Activated CD4-positive, alpha-beta T cell treated with anti-CD3 and anti-CD28 coated beads for 1 hour (primary cell): ENCODE measurements at regions not wholly inside any gene's neighbourhood (a gene's known extent, or its start where the extent isn't known, plus 50 kb on each side); places are given as distances from the start of the nearest gene placed in this dataset.
"Not testable (repeated sequence)": the region's sequence is repeated elsewhere in the genome, so short reads cannot be mapped to it uniquely, and the experiment has no call there.

Source experiments
- DNase-seq: peaks from one replicate; pipeline ENCODE4 v3.0.0-alpha.2; 2020

GRCh38 chr12:65656891-65657351, 167.4 kb upstream of the HMGA2 start:
- DNase-seq: no peak

GRCh38 chr12:65657635-65658034, 166.6 kb upstream of the HMGA2 start:
- DNase-seq: no peak

GRCh38 chr12:65658360-65658759, 165.9 kb upstream of the HMGA2 start:
- DNase-seq: no peak

DNA sequence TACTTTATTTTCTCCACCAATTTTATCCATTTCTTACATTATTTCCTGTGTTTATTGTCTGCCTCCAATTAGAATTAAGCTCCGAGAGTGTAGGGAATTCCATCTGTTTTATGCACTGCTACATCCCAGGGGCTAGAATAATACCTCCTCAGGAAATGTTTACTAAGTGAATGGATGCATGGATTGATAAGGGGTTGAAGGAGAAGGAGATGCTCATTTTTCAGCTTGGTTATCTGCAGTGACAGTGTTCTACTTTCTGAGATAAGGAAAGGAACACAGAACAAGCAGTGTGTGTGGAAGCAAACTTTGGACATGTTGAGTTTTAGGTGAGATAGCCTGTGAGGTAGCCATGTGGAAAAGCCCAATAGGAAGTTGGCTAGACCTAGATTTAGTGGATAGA, 164.6 kb upstream of the HMGA2 start:
- no peak for DNase-seq

- no peak for DNase-seq
These were observed 164.2 kb upstream of the HMGA2 start for GRCh38 chr12:65660096-65660495.

DNA sequence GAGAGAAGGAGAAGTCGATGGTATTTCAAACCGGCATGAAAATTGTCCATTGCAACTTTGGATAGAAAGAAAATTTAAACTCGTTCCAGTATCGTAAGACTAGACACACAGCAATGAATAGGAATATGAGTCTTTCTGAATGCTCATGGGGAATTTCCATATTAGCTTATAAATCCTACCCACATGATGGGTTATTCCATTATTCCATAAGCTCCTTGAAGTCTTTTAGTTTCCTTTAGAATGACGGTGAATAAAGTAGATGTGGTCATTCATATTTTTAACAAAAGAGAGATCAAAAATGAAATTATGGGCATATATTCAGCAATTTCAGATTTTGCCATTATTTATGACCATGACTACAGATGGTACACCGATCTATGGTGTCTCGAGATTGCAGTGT, 163.4 kb upstream of the HMGA2 start:
- DNase-seq: no peak

- no peak for DNase-seq
These were observed 161.7 kb upstream of the HMGA2 start for GRCh38 chr12:65662590-65662989.

DNA sequence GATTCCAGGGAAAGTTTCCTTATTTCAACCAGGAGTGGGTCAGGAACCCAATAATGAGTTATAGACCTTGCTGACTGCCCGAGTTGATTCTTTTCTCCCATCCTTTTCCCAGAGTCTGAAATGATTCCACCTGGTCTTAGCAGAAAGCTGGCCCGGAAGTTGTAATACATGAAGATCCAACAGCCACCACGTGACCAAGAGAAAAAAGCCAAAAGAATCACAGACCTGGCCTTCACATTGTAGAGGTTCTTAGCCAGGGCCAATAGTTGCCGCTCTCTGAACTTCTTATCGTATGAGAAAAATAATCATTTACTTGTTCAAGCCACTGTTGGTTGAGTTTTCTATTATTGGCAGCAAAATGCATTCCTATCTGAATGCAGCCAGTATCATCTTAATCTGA, 161.2 kb upstream of the HMGA2 start:
- DNase-seq: no peak

DNA sequence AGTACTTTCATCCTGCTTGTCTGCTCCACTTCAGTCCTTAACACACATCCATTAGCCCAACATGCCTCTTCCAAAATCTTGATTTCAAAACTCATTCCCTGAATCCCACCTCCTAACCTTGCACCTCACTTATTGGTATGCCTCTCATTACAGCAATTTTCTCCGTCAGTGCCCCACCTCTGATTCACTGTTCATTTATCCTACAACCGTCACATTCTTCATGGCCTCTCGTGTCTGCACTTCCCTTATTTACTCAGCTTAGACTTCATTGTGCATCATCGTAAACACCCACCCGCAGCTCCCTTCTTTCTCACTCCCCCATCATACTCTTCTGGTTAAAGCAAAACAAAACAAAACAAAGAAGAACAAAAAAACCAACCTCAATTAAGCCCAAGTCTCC, 160.6 kb upstream of the HMGA2 start:
- no peak for DNase-seq

GRCh38 chr12:65664715-65665250, 159.5 kb upstream of the HMGA2 start:
- no peak for DNase-seq

GRCh38 chr12:65665817-65666216, 158.5 kb upstream of the HMGA2 start:
- DNase-seq: no peak

GRCh38 chr12:65666876-65667275, 157.4 kb upstream of the HMGA2 start:
- no peak for DNase-seq

DNA sequence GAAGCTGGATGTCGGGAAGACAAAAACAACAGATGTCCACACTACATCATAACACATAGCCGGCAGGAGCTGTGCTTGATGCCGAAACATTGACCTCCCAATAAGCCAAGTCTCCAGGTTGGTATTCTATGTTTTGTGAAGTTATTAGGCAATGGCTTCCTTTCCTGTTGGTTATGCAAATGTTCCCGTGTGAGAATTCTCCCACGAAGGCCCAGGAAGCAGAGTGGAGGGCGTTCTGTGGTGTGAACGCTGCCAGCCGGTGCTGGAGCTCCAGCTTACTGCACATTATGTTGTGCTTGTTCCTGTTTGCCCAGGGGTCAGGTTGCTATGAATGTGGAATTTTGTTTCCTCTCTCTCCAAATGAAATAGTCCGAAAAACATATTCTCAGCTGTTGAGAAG, 156.4 kb upstream of the HMGA2 start:
- DNase-seq: no peak

DNA sequence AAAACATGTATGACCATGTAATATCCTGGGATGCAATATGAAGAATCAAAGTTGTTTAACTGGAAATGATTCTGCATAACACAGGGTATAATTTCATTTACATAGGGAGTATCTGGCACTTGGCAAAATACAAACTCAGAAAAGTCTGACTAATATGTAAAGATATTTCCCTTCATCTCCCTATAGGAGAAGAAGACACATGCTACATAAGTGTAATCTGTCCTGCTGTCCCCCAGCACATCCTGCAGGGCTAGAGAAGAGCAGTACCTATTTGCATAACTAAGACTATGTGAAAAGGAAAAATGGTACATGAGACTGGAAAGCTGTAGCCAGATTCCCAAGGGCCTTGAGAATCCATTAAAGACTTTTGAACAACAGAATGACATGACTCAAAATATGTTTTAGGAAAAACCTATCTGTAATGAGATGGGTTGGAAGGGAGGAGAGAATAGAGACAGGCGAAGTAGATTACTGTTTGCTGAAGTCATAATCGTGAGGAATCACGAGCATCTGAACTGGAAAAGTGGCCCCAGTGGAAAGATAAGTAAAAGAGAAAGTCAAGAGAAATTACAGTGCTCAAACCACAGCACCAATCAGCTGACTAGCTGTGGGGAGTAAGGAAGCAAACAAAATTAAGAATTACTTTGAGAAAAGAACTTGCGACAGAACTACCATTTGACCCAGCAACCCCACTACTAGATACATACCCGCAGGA, 155.1 kb upstream of the HMGA2 start:
- no peak for DNase-seq

- no peak for DNase-seq
These were observed 153.5 kb upstream of the HMGA2 start for GRCh38 chr12:65670775-65671174.

DNA sequence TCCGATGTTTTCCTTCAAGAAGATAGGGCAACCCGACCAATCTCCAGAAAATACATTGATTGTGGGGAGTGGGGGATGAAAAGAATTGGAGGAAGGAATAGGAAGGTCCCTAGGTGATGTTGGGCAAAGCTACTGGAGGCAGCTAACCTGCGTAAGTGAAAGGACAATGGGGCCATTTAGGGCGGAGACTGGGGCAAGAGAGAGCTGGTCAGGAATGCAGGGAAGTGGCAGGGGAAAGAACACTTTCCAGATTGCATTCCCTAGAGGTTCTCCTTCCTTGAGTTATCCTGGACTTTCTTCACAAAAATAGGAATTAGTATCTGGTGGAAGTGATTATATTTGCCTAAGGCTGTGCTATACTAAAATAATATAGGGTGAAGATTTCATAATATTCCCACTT, 151.8 kb upstream of the HMGA2 start:
- DNase-seq: no peak

DNA sequence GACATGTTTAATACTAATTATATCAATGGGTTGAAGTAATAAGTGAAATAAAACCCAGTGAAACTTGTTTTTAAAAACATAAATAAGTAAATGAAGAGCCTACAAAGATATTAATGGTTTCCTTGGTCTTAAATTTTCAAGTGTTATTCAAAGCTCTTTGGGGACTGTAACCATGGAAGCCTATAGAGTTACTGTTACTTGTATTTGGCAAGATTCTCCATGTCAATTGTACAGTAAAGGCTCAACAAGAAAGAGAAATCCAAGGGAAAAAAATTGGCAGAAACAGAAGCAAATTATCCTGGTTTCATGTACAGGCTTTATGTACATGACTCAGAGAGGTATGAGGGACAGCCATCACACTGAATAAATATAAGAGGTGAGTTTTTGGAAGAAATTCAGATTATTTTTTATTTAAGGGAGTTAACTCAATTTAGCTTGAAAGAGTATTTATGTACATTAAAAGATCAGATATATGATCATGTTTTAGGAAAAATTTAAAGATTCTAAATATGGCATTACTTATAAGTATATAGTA, 151.1 kb upstream of the HMGA2 start:
- no peak for DNase-seq

DNA sequence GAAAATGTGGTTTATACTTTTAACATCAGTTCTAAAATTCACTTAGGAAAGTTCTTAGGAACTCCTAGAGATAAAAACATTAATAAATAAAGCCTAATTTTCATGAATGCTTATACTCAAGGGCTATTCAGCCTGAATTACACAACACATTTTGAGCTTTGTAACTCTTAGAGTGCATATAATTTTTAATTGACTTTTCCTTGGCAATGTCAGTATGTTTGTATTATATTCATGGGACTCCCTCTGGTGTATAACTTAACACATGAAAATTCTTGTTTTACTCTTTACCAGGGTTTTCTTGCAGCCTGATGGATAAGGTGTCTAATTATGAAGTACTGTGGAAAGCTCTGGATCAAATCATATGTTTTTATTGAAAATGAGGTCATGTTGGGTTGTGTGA, 150.6 kb upstream of the HMGA2 start:
- DNase-seq: no peak

DNA sequence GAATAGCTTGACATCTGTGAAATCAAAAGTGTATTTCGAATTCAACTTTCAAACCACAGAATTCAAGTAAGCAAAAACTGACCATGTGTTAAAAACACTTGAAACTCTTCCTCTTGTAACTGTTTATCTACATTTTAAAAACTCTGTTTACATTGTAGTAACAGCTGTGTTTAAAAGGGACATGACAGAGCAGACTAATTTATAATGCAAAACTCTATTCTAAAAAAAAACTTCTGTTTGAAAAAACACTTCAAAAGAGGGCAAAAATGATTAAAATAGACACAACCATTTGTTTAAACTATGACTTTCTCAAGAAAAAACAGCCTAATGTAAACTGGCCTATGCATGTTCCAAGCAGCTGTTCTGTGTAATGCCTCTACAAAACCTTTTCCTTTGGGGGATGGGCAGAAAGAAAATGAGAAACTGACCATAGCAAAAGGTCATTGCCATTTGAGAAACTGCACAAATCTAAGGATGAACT, 149.1 kb upstream of the HMGA2 start:
- no peak for DNase-seq

DNA sequence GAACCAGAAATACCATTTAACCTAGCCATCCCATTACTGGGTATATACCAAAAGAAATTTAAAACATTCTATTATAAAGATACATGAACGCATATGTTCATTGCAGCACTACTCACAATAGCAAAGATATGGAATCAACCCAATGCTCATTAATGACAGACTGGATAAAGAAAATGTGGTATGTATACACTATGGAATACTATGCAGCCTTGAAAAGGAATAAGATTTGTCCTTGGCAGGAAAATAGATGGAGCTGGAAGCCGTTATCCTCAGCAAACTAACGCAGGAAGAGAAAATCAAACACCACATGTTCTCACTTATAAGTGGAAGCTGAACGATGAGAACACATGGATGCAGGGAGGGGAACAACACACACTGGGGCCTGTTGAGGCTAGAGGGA, 146.1 kb upstream of the HMGA2 start:
- not testable (repeated sequence) for DNase-seq

GRCh38 chr12:65681226-65681625, 143.1 kb upstream of the HMGA2 start:
- no peak for DNase-seq

DNA sequence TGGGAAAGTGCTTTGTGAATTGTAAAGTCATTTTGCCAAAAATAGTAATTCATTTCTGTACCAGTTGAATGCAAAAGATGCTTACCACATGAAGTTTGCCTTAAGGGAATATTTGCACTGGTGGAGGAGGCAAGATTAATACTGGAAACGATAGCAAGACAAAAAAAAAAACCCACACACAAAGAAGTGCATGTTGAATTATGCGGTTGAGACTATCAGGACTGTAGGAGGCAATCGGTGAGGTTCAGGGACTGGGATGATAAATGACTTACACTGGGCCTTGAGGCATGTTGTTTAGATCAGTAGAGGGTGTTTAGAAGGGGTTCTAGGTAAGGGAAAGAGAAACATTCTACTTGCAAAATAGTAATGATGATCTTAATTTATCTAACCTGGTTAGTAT, 142.2 kb upstream of the HMGA2 start:
- DNase-seq: no peak

GRCh38 chr12:65684906-65685305, 139.4 kb upstream of the HMGA2 start:
- no peak for DNase-seq

DNA sequence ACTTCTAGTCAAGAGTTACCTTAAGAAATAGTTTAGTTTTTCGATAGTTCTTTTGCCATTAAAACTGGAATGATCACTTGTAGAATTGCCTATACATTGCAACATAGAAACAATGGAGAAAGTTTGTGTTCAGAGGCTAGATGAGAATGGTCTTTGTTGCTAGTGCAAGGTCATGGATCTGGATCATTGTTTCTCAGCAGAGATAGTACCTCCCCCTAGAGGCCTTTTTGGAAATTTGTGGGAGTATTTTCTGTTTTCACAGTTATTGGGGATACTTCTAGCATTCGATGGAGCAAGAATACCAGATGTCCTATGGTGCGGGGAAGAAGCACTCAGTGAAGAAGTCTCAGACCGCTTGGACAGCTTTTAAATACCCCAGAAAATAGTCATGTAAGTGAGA, 138.8 kb upstream of the HMGA2 start:
- DNase-seq: no peak

GRCh38 chr12:65689508-65689907, 134.8 kb upstream of the HMGA2 start:
- no peak for DNase-seq
